NCI-H2227 (cell line): ENCODE measurements at regions not wholly inside any gene's neighbourhood (a gene's known extent, or its start where the extent isn't known, plus 50 kb on each side); places are given as distances from the start of the nearest gene placed in this dataset.
"Not testable (repeated sequence)": the region's sequence is repeated elsewhere in the genome, so short reads cannot be mapped to it uniquely, and the experiment has no call there.

ENCODE experiments used
- DNase-seq: peaks from one replicate; lab custom pipeline; 2025; ENCODE audit not compliant: unreplicated experiment; lab: John Stamatoyannopoulos, UW

DNA sequence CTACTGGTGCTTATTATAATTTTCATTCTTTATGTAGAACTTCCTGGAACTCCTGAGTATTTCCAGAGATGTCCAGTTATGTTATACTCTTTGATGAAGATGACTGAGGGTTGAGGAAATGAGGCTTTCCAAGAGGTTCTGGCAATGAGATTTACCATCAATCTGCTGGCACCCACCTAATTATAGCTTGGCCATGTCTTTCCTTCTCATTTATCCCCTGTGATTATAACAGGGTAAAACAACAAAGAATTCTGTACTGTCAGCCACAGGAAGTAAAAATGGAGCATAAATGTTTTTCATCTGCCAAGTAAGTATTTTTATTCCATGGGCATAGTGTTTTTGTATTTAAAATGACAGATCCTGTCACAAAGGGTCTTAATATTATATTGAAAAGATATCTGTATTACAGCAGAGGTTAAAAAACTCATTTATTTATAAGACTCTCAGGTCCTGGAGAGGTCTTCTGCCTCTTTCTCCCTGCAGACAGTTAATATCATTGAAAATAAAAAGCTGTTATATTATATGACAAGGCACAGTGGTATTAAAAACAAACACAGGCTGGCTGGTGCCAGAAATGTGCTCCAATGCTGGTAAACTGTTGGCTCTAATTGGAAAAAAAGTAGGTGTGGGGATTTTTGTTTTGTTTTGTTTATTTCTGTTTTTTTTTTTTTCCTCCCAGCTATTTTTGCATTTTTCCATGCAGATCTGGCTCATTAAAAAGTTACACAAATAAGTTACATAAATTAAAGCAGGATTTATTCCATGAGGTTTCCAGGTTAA is 1764.1 kb upstream of the CELF4 start:
- DNase-seq: peak; percentile 24

DNA sequence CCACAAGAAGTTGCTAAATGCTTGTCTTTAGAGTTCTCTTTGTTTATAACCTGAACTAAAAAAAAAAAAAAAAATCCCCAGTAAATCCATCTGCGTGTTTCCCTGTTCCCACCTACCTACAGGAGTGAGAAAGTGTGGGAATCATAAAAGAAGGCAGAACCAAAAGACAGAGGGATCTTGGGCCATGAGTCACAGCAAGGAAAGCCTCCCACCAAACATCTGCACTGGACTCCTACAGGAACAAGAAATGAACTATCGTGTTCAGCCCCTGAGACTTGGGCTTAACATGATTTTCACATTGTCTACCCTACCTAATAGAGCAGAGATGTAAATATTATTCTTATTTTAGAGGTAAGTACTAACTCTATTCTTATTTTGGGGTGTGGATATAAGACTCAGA is 1761.2 kb upstream of the CELF4 start:
- DNase-seq: no peak

DNA sequence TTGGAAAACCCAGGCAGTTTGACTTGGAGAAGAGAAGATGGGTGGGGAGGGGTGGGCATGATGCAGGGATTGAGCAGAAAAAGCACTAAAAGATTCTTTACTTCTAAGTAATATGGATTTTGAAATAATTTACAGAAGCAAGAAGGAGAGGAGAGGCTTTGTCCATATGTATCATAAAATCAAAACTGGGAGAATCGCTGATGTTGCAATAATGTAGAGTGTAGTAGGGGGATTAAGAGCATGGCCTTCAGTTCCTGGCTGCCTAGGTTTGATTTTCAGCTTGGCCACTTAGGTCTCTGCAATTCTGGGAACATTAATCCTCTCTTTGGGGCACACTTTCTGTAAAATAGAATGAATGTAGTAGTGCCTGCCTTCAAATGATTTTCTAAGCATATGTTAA is 1760.4 kb upstream of the CELF4 start:
- DNase-seq: no peak

DNA sequence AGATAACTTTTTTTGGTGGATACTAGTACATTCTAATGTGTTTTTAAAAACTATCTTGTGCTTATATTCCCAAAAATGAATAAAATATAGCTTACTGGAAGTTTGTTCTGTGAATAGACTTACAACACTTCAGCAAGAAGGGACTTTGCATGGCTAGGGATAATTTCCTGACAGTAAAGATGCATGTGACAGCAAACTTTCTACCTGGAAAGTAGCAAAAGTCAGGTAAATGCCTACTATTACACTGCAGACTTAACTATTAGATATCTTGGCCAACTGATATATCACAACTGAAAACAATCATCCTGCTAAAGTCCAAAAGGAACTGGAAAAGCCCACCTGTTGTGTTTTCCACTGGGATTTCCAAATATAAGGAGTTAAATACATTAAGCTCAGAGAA is 1753.5 kb upstream of the CELF4 start:
- DNase-seq: no peak

DNA sequence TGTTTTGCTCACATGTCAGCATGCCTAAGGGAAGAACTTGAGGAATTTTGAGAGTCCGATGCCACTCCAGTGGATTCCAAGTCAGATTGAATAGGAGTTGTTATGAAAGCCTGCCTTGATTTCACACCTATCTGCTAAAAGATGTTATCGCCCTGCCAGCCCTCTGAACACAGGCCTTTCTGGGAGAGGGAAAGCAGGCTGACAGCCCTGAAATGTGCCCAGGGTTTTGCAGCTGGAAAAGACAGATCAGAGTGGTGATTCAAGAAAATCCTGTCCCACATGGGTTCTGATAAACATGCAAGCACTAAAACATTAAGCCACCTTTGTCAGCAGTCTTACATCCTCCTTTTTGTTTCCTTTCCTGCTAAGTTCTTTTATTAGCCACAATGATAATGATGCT is 1752.9 kb upstream of the CELF4 start:
- no peak for DNase-seq

DNA sequence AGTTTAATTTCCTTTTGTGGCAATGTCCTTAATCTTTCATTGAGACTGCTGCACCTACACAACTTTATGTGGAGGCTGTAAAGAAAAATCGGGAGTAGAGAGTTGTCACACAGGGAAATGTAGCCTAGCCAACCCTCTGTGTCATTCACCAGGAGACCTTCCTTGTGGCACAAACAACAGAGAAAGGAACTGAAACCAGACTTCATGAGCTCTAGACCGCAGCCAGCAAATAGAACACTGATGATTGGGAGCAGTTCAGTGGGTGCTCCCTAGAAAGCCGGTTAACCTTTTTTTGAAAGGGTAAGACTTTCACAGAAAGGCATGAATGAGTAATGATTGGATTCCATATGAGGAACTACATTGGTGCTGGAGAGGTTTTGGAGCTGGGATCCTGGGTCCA is 1752.4 kb upstream of the CELF4 start:
- DNase-seq: no peak

DNA sequence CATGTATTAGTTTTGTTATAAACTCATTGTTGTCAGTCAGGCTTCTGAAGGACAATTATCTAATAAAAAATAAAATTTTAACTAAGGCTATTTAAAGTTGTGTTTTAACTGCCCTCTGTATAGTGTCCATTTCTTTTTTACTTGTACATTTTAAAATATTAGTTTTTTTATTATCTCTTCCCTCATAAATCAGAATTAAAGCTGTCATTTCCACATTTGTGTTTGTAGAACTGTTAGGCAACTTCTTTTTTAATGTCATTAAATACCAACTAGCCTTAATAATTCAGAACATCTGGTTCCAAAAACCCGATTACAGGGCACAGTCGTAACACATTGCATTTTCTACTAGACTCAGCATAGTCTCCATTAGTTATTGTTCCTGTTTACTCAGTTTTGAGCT is 1749.0 kb upstream of the CELF4 start:
- DNase-seq: no peak

DNA sequence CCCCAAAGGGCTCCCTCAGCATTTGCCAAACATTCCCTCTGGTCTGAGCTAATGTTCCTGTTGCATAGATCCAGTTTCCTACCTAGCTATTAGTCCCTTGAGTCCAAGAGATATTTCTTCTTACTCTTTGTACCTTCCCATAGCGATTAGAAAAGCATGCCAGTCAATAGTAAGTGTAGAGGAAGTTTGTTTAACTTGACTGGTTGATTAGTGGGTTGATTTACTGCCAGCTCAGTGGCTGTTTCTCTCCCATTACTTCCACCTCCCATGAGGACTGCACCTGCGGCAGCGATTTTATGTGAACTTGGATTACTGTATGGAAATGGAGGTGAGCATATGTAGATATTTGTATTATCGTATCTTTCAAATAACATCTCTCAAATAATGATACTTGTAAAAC is 1748.4 kb upstream of the CELF4 start:
- DNase-seq: peak; percentile 49

DNA sequence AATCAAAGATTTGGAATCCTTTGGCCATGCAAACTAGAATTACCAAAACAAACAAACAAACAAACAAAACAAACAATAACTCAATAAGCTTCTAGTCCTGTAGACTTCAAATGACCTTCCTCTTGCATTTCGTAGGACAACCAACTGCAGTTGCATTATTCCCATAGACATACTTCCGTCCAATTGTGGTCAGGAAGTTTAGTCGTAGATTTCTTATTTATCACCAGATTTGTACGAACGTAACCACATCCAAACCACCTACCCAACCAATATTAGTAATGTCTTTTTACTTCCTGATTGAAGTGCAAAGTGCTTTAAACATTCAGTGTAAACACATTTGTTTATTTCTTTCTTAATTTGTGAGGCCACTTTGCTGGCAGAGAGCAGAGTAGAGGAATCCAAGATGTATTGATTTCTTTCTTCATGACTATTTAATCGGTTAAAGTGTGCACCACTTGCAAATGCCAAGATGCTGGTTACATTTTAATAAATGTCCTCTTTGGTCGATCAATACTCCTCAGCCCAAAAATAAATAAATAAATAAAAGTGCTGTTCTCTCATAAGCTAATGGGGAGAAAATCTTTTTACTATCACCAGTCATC is 1745.6 kb upstream of the CELF4 start:
- no peak for DNase-seq

DNA sequence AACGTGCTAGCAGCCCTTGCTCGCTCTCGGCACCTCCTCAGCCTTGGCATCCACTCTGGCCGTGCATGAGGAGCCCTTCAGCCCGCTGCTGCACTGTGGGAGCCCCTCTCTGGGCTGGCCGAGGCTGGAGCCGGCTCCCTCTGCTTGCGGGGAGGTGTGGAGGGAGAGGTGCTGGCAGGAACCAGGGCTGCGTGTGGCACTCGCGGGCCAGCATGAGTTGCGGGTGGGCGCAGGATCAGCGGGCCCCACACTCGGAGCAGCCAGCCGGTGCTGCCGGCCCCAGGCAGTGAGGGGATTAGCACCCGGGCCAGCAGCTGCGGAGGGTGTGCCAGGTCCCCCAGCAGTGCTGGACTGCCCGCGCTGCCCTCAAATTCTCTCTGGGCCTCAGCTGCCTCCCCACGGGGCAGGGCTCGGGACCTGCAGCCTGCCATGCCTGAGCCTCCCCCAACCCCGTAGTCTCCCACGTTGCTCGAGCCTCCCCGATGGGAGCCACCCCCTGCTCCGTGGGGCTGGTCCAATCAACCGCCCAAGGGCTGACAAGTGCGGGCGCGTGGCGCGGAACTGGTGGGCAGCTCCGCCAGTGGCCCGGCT is 1743.4 kb upstream of the CELF4 start:
- not testable (repeated sequence) for DNase-seq

DNA sequence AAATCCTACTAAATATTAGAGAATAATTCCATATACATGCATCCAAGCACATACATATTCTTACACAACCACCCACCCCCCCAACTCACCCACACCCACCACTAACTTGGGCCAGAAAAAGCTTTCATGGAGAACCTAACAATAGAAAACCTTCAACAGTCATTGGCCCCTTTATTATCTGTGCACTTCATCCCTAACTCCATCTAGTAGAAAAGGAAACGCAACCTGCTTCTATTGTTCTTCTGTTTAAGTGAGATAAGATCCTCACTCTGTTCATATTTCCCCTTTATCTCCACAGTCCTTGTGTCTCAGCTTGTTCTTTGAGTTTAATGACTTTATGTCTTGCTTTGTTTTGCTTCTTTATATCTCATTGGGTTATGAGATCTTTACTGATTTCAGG is 1740.2 kb upstream of the CELF4 start:
- DNase-seq: no peak

DNA sequence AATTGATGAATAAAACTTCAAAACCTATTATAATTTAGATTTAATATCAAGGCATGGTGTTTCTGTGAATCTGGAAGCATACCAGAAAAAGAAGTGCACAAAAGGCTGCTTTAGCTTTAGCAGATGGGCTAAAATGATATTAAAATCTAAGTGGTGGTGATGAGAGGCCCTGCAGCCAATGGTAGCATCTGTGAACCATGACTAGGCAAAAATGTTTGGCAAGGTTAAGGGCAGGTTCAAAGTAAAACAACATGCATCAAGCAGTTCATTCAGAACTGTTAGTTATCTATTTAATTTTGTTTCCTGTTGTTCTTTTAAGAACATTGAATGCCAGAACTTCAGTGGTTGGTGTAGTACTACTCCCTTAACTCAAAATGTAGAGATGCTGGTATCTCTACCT is 1736.9 kb upstream of the CELF4 start:
- DNase-seq: no peak

DNA sequence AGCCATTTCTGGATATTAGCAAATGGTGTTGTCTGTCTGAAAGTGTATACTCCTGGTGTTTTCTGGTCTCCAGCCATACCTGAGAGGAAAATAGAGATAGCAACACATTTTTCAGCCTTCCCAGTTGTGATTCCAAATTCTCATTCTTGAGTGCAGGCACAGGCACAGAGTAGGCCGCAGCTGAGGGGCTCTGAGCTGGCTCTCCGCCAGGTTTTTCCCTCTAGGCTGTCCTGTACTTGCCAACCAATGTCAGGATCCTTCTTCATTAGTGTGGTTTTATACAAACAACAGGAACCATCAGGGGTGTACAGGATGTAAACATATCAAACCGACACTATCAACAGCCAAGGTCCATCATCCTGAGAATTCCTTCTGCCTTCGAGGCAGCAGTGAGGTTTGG is 1733.6 kb upstream of the CELF4 start:
- DNase-seq: no peak

DNA sequence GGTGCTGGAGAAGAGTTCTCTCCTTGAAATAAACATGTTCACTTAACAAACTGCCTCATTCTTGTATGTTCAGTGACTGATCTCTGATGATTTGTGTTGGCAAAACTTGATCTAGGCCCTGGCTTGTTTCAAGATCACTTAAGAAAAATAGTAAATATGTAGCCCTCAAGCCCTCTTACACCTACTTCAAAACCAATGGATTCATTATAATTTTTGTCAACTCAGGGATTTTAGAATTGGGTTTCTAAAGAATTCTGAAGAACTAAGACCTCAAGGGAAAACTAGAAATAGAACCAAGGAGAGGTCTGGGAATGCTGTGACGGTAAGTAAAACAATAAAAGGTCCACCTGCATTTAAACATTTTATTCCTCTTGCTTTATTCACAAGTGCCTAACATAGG is 1731.6 kb upstream of the CELF4 start:
- no peak for DNase-seq

DNA sequence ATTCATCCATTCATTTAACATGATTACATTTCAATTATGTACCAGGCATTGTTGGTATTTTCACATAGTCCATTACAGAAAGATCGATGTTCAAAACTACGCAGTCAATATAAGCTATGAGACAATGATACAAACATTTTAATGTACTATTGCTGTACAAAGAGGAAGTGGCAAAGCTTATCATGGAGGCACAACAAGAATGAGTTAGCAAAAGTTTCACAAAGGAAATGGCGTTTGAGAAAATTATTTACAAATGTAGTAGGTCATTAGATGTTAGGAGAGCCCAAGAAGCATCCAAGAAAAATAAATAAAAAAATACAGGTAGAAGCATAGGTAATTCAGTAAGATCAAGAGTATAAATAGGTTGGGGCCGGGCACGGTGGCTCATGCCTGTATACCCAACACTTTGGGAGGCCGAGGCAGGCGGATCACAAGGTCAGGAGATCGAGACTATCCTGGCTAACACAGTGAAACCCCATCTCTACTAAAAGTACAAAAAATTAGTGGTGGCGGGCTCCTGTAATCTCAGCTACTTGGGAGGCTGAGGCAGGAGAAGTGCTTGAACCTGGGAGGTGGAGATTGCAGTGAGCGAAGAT is 1730.8 kb upstream of the CELF4 start:
- DNase-seq: no peak

DNA sequence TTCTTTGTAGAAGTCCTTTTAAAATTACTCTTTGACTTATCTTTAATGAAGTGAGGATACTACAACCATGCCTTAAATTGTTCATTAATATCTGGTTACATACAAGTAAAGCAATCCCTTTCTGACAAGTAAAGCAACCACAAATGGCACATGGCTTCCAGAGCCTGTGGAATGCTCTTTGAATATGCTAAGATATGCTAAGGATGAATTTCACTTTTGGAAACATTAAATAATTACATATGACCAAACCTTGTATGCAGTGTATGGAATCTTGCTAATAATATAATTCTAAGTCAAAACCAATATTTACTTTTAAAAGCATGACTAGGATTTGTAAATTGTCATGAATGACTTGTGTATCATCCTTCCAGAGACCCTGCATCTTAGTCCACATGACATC is 1711.2 kb upstream of the CELF4 start:
- DNase-seq: no peak

DNA sequence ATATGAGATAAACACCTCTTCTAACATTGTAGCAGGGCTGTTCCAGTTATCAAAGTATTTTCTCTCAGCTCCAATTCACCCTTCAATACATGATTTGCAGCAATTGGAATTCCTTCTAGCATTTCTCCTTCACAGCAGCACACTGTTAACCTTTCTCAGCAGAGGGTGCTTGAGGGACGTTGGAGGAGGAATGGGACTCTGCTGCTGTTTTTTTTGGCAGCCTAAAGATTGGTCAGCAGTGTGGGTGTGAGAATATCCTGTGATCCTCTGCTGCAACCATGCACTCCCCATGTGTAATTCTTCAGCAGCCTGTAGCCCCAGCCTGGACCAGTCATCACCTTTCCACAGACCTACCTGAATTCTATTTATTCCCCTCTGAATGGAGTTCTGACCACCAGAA is 1708.9 kb upstream of the CELF4 start:
- no peak for DNase-seq

DNA sequence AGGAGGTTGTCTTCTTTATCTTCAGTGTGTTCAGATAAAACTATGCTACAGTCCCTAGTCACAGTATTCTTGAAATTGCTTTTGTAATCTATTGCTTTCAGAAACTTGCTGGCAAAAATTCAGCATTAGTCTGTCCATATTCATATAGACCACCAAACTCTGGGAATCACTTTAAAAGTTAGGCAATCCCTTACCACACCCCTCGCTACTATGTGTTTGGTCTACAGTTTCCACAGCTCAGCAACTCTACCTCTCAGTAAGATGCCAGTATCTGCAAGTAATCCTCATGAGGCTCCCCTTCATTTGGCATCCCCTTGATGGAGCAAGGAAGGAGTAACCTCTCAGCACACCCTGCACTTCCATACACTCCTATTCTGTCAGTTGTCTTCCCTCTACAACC is 1706.6 kb upstream of the CELF4 start:
- DNase-seq: no peak

DNA sequence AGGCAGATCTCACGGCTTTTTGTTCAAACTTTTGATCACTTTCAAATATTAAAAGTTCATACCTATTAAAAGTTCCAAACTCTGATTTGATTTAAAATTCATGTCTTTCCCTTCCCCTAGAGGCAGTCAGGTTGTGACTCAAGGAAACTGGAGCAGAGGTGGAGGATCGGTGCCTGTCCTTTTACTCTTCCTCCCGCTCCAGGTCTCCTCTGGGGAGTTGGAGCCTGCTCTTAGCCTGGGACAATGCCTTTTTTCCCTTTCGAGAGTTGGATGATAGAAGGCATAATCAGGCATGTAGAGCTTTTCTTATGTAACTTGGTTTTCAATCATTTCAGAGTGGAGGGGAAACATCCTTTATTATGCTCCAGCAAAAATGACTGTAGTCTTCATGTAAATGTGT is 1706.1 kb upstream of the CELF4 start:
- no peak for DNase-seq

DNA sequence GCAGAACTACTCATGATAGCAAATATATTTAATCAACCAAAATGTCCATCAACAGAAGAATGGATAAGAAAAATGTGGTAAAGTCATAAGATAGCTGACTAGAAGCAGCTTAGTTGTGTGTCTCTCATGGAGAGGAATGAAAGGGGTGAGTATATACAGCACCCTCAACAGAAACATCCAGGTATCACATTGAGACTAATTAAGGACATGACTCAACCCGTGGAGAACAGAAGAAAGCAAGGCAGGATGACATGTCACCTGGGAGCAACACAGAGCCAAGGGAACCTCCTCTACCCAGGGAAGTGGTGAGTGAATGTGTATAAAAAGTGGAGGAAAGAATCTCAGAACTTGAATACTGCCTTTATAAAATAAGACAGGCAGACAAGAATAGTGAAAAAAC is 1695.0 kb upstream of the CELF4 start:
- DNase-seq: no peak

DNA sequence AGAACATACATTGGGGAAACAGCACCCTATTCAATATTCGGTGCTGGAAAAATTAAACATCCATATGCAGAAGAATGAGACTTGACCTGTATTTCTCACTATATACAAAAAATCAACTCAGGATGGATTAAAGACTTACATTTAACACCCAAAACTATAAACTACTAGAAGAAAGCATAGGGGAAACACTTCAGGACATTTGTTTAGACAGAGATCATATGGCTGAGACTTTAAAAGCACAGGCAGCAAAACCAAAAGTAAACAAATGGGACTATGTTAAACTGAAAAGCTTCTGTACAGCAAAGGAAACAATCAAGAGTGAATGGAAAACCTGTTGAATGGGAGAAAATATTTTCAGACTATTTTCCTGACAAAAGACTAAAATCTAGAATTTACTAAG is 1694.1 kb upstream of the CELF4 start:
- no peak for DNase-seq

DNA sequence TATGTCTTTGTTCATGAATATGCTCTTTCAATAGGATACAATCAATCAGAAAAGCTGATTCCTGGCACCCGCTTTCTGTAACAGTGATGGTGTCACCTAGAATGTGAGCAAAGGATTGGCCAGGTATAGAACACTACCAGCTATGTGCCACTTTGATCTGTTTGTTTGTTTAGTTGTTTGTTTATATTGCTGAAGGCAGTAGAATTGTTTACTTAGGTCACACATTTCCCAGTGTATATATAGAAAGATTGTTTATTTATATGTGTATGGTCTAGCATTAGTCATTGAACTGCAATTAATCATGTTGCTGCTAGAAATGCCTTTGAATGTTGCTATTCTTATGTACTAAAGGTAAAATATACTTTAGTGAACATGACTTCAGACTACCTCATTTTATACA is 1678.6 kb upstream of the CELF4 start:
- no peak for DNase-seq
